ENCODE measurements at regions not wholly inside any gene's neighbourhood (a gene's known extent, or its start where the extent isn't known, plus 50 kb on each side); places are given as distances from the start of the nearest gene placed in this dataset.

GRCh38 chr2:6072768-6073167, 380.6 kb downstream of the SOX11 start:
- H2AFZ ChIP-seq, result no peak overlapping the region
- CTCF ChIA-PET, result no interaction called here
- DNase-seq, result no peak
- H3K9me3 ChIP-seq (ENCODE audit: insufficient read depth, low read depth), result no peaks in the 10 kb centered on the region
- H3K27me3 ChIP-seq (ENCODE audit: insufficient read depth, low read depth), result peaks cover 33% of the 10 kb centered on the region; the same call in 1 of the 2 replicates
- H3K27ac ChIP-seq, result no peak overlapping the region
- TF ChIP-seq CTCF (conservative IDR thresholded peaks at IDR 0.05), result no peak
- no peak for TF ChIP-seq EZH2 (IDR thresholded peaks at IDR 0.05; ENCODE audit: low read depth)
- H3K9me2 ChIP-seq (ENCODE audit: insufficient read depth), result no peaks in the 10 kb centered on the region
- H3K36me3 ChIP-seq (ENCODE audit: low read depth), result no peaks in the 10 kb centered on the region
- no peak overlapping the region for H3K4me3 ChIP-seq
- no peaks in the 10 kb centered on the region for H4K20me1 ChIP-seq (ENCODE audit: insufficient read depth)
- intact Hi-C loops (cut with micrococcal nuclease; ENCODE audit: unreplicated experiment), result no loop called here
- H3K4me1 ChIP-seq (replicated peaks; ENCODE audit: insufficient read depth), result no peaks in the 10 kb centered on the region
- POLR2A ChIA-PET (ENCODE audit: unreplicated experiment), result no interaction called here
- no peaks in the 10 kb centered on the region for H3K79me2 ChIP-seq (ENCODE audit: low read depth)
- no peak overlapping the region for H3K4me2 ChIP-seq
- BruUV-seq (replicated peaks), result no TSS peak
- no peaks in the 10 kb centered on the region for H3F3A ChIP-seq (ENCODE audit: insufficient read depth, low read depth)

GRCh38 chr2:6073191-6074088, 381.3 kb downstream of the SOX11 start:
- Histone ChIP-seq H3K4me1 (replicated peaks; ENCODE audit: insufficient read depth) (no peaks in the 10 kb centered on the region), H3K27me3 (ENCODE audit: insufficient read depth, low read depth) (peaks cover 37% of the 10 kb centered on the region; the same call in 1 of the 2 replicates), H3K36me3 (ENCODE audit: low read depth) (no peaks in the 10 kb centered on the region), H3K9me3 (ENCODE audit: insufficient read depth, low read depth) (no peaks in the 10 kb centered on the region), H3K9me2 (ENCODE audit: insufficient read depth) (no peaks in the 10 kb centered on the region), H3K4me3 (no peak overlapping the region), H3K79me2 (ENCODE audit: low read depth) (no peaks in the 10 kb centered on the region), H4K20me1 (ENCODE audit: insufficient read depth) (no peaks in the 10 kb centered on the region), H3K27ac (no peak overlapping the region), H3K4me2 (no peak overlapping the region), H2AFZ (no peak overlapping the region), H3F3A (ENCODE audit: insufficient read depth, low read depth) (no peaks in the 10 kb centered on the region)
- POLR2A ChIA-PET (ENCODE audit: unreplicated experiment), result no interaction called here
- CTCF ChIA-PET, result no interaction called here
- TF ChIP-seq EZH2 (IDR thresholded peaks at IDR 0.05; ENCODE audit: low read depth) (no peak), CTCF (conservative IDR thresholded peaks at IDR 0.05) (no peak)
- DNase-seq, result no peak
- no TSS peak for BruUV-seq (replicated peaks)
- intact Hi-C loops (cut with micrococcal nuclease; ENCODE audit: unreplicated experiment), result no loop called here

- no peak overlapping the region for H2AFZ ChIP-seq
- CTCF ChIA-PET, result no interaction called here
- H3K4me1 ChIP-seq (replicated peaks; ENCODE audit: insufficient read depth), result no peaks in the 10 kb centered on the region
- POLR2A ChIA-PET (ENCODE audit: unreplicated experiment), result no interaction called here
- H3K9me2 ChIP-seq (ENCODE audit: insufficient read depth), result no peaks in the 10 kb centered on the region
- no TSS peak for BruUV-seq (replicated peaks)
- no peaks in the 10 kb centered on the region for H3F3A ChIP-seq (ENCODE audit: insufficient read depth, low read depth)
- no peak overlapping the region for H3K4me3 ChIP-seq
- H3K79me2 ChIP-seq (ENCODE audit: low read depth), result no peaks in the 10 kb centered on the region
- intact Hi-C loops (cut with micrococcal nuclease; ENCODE audit: unreplicated experiment), result no loop called here
- H3K36me3 ChIP-seq (ENCODE audit: low read depth), result no peaks in the 10 kb centered on the region
- no peaks in the 10 kb centered on the region for H3K9me3 ChIP-seq (ENCODE audit: insufficient read depth, low read depth)
- no peak overlapping the region for H3K27ac ChIP-seq
- peaks cover 35% of the 10 kb centered on the region; the same call in 1 of the 2 replicates for H3K27me3 ChIP-seq (ENCODE audit: insufficient read depth, low read depth)
- DNase-seq, result no peak
- H3K4me2 ChIP-seq, result no peak overlapping the region
- TF ChIP-seq EZH2 (IDR thresholded peaks at IDR 0.05; ENCODE audit: low read depth), result no peak
- no peak for TF ChIP-seq CTCF (conservative IDR thresholded peaks at IDR 0.05)
- no peaks in the 10 kb centered on the region for H4K20me1 ChIP-seq (ENCODE audit: insufficient read depth)
Measured at GRCh38 chr2:6074089-6074643, 382.0 kb downstream of the SOX11 start.

Data from PC-9 (cell line).